Suprapubic skin (tissue), 4 donors: ENCODE measurements at regions not wholly inside any gene's neighbourhood (a gene's known extent, or its start where the extent isn't known, plus 50 kb on each side); places are given as distances from the start of the nearest gene placed in this dataset.

Source experiments
- DNase-seq, 2 donors: peaks; one replicate each; pipeline ENCODE4 v3.0.0-alpha.2; 2019; ENCODE audit warnings: low spot score in 2 of 2
- H3K27ac ChIP-seq: fragments of 200-600 bp; sonication (generic); one replicate; pipeline ENCODE4 v1.5.1; 2019
- H3K27me3 ChIP-seq: fragments of 200-600 bp; sonication (generic); one replicate; pipeline ENCODE4 v1.5.1; 2019
- H3K36me3 ChIP-seq: fragments of 200-600 bp; sonication (generic); one replicate; pipeline ENCODE4 v1.5.1; 2019
- H3K4me1 ChIP-seq: fragments of 200-600 bp; sonication (generic); one replicate; pipeline ENCODE4 v1.5.1; 2019
- H3K4me3 ChIP-seq: fragments of 200-600 bp; sonication (generic); one replicate; pipeline ENCODE4 v1.5.1; 2019; ENCODE audit warnings: mild to moderate bottlenecking
- H3K9me3 ChIP-seq: fragments of 200-600 bp; sonication (generic); one replicate; pipeline ENCODE4 v1.5.1; 2019
- CTCF ChIP-seq, 2 donors: fragments of 200-600 bp in 1 of 2; fragments of 450-650 bp in 1 of 2; sonication (generic) in 1 of 2; IDR thresholded peaks; one replicate each; pipeline ENCODE4 v1.5.1; 2016 to 2019; ENCODE audit warnings: antibody characterized with exemption in 2 of 2, mild to moderate bottlenecking in 1 of 2, moderate library complexity in 1 of 2
- EP300 ChIP-seq: sonication (generic); formaldehyde crosslinking; IDR thresholded peaks from one replicate; pipeline ENCODE4 v1.6.1; 2017; ENCODE audit warnings: antibody characterized with exemption
- POLR2A ChIP-seq, 2 donors: fragments of 450-650 bp; IDR thresholded peaks; one replicate each; pipeline ENCODE4 v1.6.1; 2017; ENCODE audit warnings: antibody characterized with exemption in 2 of 2, mild to moderate bottlenecking in 2 of 2, moderate library complexity in 2 of 2
- POLR2AphosphoS5 ChIP-seq, 3 donors: sonication (generic); formaldehyde crosslinking; IDR thresholded peaks; one replicate each; pipeline ENCODE4 v1.6.1; 2017; ENCODE audit warnings: antibody characterized with exemption in 3 of 3
- WGBS: methylation state at CpG from one replicate; pipeline ENCODE4 v1.1.5; 2018; 5-methylcytosine and 5-hydroxymethylcytosine counted together

DNA sequence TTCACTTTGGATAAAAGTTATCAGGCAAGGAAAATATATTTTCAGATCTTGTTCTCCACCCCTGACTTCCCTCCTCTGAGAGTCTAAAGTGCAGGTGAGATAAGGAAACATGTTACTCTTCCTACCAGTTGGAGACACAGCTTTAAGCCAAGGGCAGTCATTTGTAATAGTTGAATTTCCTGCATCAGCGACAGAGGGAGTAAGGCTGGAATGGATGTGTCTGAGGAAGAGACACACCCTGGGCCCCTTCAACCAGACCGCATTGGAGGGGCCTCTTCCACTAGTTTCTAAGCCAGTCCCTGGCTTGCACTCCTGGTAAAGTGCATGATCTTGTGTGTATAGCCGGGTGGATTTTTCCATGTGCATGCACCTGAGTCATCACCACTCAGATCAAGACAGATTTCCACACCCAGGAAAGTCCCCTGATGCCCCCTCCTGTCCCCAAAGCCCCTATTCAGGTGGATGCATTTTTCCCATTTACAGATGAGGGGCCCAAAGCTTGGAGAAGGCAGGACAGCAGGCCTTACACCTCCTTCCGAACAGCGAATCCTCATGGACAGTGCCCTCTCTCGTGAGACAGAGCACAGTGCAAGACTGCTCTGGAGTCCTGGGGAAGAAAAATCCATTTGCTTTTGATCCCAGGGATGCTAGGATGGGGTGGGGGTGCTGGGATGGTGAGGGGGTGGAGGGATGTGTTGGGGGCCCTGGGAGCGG is 66.7 kb upstream of the SH3RF3 start:
- peaks cover 6% of the 10 kb centered on the region for H3K4me1 ChIP-seq
- 54% methylated on average over 7 of the region's 7 CpGs for WGBS
- H3K27me3 ChIP-seq = peaks cover 20% of the 10 kb centered on the region
- H3K36me3 ChIP-seq = no peaks in the 10 kb centered on the region
- TF ChIP-seq EP300 = no peak
- no peak for TF ChIP-seq POLR2A (IDR thresholded peaks at IDR 0.05)
- H3K4me3 ChIP-seq = no peak overlapping the region
- H3K9me3 ChIP-seq = no peaks in the 10 kb centered on the region
- H3K27ac ChIP-seq = no peak overlapping the region
- DNase-seq = no peak

DNA sequence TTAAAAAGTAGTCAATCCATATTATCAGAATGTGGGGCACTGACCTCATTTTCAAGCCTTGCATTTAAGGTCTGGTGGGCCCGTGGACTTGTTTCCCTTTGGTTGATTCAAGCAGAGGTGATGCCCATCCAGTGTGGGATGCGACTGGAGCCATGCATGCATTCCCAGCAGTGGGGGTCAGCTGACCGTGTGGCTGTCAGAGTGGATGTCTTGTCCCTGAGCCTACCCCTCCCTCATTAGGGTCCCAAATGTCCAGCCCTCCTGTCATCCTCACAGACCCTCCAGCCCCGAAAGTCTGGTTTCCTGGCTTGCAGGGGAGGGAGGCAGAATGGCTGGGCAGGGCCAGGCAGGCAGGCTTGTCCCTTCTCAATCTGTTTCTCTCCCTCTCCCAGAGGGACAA is 67.3 kb upstream of the SH3RF3 start:
- no peak for TF ChIP-seq POLR2A (IDR thresholded peaks at IDR 0.05)
- TF ChIP-seq EP300 = no peak
- no peak for TF ChIP-seq POLR2AphosphoS5 (IDR thresholded peaks at IDR 0.05)
- no peak for TF ChIP-seq CTCF (IDR thresholded peaks at IDR 0.05)
- 68% methylated on average over 2 of the region's 4 CpGs for WGBS
- DNase-seq = no peak
- Histone ChIP-seq H3K27me3 (peaks cover 20% of the 10 kb centered on the region), H3K4me3 (no peak overlapping the region), H3K4me1 (peaks cover 6% of the 10 kb centered on the region), H3K27ac (no peak overlapping the region), H3K9me3 (no peaks in the 10 kb centered on the region), H3K36me3 (no peaks in the 10 kb centered on the region)

GRCh38 chr2:109060496-109060895 is 68.5 kb upstream of the SH3RF3 start:
- Histone ChIP-seq H3K27ac (no peak overlapping the region), H3K4me3 (no peak overlapping the region), H3K9me3 (no peaks in the 10 kb centered on the region), H3K27me3 (peaks cover 16% of the 10 kb centered on the region), H3K4me1 (peaks cover 6% of the 10 kb centered on the region), H3K36me3 (no peaks in the 10 kb centered on the region)
- DNase-seq = no peak
- TF ChIP-seq POLR2AphosphoS5 (IDR thresholded peaks at IDR 0.05) = no peak
- no peak for TF ChIP-seq CTCF (IDR thresholded peaks at IDR 0.05)
- no peak for TF ChIP-seq POLR2A (IDR thresholded peaks at IDR 0.05)
- no peak for TF ChIP-seq EP300
- WGBS = 71% methylated on average over 3 of the region's 3 CpGs

GRCh38 chr2:109059474-109060165 is 69.4 kb upstream of the SH3RF3 start:
- H3K36me3 ChIP-seq = no peaks in the 10 kb centered on the region
- peaks cover 16% of the 10 kb centered on the region for H3K27me3 ChIP-seq
- WGBS = 70% methylated on average over 7 of the region's 7 CpGs
- H3K9me3 ChIP-seq = no peaks in the 10 kb centered on the region
- peaks cover 6% of the 10 kb centered on the region for H3K4me1 ChIP-seq
- no peak overlapping the region for H3K27ac ChIP-seq
- no peak overlapping the region for H3K4me3 ChIP-seq
- DNase-seq = no peak
- no peak for TF ChIP-seq POLR2A (IDR thresholded peaks at IDR 0.05)
- no peak for TF ChIP-seq POLR2AphosphoS5 (IDR thresholded peaks at IDR 0.05)
- no peak for TF ChIP-seq EP300
- TF ChIP-seq CTCF (IDR thresholded peaks at IDR 0.05) = no peak

DNA sequence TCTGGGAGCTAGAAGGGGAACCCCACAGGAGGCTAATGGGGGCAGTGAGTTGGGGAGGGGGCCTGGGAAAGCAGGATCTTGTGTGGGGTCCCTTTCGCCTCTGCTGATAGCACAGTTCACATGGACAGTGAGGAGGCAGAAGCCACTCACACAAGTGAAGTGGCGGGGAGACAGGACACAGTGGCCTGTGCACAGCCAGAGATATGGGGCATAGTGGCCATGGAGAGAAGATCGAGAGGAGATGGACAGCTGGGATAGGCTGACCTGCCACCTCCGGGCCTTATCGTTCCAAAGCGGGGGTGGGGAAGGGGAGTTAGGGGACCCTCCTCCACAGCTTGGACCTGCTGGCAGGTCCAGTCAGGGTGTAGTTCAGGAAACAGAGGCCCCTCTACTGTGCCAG is 69.8 kb upstream of the EDAR start:
- Histone ChIP-seq H3K4me3 (no peak overlapping the region), H3K27me3 (peaks cover 16% of the 10 kb centered on the region), H3K9me3 (no peaks in the 10 kb centered on the region), H3K36me3 (no peaks in the 10 kb centered on the region), H3K4me1 (peaks cover 6% of the 10 kb centered on the region), H3K27ac (no peak overlapping the region)
- peak in 1 of 2 donors; percentile 61 for DNase-seq
- TF ChIP-seq POLR2A (IDR thresholded peaks at IDR 0.05) (no peak), POLR2AphosphoS5 (IDR thresholded peaks at IDR 0.05) (no peak), CTCF (IDR thresholded peaks at IDR 0.05) (no peak), EP300 (no peak)
- WGBS = 91% methylated on average over 6 of the region's 6 CpGs
